A172 (cell line): ENCODE measurements at regions not wholly inside any gene's neighbourhood (a gene's known extent, or its start where the extent isn't known, plus 50 kb on each side); places are given as distances from the start of the nearest gene placed in this dataset.
"Not testable (repeated sequence)": the region's sequence is repeated elsewhere in the genome, so short reads cannot be mapped to it uniquely, and the experiment has no call there.

Experiments
- DNase-seq: peaks from one replicate; pipeline ENCODE4 v3.0.0-alpha.2; 2015; ENCODE audit warnings: low spot score

DNA sequence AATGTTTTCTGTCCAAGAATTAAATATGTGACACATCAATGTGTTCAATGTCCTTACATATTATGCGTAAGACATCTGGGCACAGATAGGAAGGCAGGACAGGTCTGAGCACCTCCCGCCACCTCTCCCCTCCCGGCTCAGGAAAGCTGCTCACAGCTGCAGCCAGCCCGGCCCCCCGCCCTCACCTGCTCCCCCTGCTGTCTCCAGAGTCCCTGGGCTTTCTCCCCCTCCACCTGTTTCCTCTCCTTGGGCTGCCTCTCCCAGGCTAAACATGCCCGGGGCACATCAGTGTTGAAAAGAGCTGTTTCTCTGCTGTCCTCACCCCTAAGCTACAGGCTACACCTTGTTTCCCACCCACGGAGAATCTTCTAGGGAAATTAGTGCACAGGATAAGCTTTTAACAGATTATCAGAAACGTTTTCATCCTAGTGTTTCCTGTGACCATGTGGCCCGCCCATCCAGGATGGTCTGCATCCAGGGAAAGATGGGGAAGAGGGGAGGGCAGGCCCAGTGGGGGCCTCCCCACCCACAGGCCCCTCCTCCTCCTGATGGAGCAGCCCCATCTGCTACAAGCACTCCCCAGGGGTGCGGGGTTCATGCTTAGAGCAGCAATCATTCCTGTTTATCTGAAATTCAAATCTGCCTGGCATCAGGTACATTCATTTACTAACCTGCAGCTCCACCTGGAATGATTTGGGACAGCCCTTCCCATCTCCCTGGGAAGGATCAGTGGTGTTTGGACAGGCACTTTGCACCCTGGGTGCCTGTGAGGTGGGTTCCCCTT is 273.8 kb upstream of the SFSWAP start:
- no peak for DNase-seq

DNA sequence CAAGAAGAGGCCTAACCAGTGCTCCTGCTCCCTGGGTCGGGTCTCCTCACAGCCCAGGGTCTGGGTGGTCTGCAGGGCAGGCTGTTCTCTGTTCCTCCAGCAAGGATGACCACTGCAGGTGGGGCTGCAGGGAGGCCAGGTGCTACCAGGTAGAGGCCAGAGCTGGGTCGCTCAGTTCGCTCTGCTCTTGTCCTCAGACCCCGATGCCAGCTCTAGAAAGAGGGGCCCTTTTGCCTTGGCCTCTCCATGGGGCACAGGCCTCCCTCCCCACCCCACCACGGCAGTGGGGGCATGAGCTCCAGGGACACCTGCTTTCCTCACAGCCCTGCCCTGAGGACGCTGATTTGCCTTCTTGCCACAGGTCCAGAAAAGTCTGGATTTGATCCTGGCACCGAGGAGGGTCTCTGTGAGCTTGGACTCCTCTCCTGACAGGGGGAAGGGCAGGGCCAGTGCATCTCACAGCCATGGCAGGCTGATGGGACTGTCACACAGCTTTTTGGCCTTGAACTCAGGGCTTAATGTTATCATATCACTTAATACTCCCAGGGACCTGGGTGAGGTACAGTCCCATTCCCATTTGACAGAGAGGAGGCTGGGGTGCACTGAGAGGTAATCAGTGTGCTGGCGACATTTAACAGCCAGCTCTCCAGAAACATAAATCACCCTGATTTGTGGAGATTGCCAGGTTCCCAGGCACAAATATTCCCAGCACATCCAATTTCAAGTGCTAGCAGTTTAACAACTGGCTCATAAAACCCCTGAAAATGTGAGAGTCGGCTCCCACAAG is 273.0 kb upstream of the SFSWAP start:
- no peak for DNase-seq

DNA sequence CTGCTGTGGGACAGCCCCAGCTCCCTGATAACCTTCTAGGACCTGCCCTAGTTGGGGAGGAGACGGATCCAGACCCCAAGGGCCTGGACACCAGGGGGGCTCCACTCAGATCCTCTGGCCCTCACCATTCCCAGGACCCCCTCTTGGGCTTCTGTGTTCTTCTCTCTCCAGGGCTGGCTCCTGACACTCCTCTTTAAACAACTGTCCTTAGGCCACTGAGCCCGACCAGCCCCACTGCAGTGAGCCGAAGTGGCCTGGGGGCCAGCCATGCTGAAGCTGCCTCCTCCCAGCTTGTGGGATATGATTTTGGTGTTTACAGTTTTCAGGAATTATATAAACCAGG is 272.4 kb upstream of the SFSWAP start:
- not testable (repeated sequence) for DNase-seq

DNA sequence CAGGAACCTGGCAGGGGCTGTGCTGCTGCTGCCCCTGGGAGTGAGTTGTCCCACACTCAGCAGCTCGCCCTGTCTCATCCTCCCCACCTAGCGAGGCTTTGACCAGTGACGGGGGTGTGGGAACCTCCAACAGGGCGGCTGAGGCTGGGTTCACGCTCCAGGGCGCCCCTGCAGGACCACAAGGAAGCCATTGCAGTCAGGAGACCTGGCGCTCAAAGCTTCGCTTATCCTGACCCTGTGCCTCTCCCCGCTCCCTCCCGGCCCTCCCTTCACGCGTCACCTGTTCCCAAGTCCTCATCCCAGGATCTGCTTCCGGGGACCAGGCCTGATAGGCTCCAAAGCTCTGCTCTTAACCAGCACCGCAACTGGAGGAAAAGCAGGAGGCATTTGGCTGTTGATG is 272.0 kb upstream of the SFSWAP start:
- no peak for DNase-seq

DNA sequence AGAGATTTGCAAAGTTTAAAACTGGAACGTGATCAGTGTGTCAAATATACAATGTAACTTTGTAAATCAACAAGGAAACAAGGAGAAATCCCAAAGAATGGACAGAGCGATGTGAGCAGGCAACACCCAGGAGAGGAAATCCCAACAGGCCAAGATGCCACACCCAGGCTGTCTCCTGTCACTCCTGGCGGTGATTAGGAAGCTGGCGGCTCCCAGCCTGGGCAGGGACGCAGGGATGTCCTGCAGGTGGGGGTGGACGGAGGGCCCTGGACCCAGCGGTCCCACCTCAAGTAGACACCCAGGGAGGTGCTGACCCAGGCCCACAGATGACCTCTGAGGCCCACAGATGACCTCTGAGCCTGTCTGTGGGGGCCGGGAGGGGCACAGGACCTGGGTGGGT is 271.1 kb upstream of the SFSWAP start:
- DNase-seq, result not testable (repeated sequence)

DNA sequence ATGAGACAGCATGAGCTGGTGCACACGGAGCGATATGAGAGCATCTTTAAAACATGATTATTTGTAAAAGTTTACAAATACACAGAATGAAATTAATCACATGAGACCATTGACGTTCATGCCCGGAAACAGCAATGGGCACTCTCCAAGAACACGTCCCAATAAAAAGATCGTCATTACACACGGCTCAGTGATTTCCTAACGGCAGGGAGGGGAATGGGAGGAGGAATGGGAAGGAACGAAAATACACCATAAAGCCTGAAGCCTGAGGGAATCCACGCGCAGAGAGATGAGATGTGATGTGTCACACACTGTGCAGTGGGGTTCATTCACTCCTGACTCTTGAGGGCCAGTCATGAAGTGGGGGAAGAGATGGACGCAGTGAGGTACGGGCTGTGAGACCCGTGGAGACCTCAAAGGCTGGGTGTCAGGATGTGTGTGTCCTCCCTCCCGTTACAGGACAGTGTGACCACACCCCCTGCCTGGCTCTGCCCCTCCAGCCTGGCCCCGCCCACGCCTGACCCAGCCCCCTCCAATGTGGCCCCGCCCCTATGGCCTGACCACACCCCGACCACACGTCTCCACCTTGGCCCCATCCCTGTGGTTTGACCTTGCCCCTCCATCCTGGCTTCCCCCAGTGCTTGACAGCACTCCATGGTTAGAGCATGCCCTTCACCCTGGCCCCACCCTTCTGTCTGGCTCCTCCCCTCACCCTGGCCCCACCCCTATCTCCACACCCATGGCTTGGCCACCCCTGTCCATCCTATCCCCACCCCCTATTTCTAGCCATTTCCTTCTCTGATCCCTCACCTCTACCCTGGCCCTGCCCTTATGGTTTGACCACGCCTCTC is 270.5 kb upstream of the SFSWAP start:
- DNase-seq, result not testable (repeated sequence)

DNA sequence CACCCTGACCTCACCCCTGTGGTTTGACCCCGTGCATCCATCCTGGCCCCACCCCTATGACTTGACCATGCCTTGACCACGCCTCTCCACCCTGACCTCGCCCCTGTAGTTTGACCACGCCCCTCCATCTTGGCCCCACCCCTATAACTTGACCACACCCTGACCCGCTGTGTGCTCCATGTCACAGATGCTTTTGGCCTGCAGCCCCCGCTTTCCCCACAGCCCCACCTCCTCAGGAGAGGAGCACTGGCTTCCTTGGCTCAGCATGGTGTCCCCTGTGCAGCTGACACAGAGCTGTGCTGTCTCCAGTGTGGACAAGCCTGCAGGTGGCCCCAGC is 269.9 kb upstream of the SFSWAP start:
- DNase-seq, result no peak

DNA sequence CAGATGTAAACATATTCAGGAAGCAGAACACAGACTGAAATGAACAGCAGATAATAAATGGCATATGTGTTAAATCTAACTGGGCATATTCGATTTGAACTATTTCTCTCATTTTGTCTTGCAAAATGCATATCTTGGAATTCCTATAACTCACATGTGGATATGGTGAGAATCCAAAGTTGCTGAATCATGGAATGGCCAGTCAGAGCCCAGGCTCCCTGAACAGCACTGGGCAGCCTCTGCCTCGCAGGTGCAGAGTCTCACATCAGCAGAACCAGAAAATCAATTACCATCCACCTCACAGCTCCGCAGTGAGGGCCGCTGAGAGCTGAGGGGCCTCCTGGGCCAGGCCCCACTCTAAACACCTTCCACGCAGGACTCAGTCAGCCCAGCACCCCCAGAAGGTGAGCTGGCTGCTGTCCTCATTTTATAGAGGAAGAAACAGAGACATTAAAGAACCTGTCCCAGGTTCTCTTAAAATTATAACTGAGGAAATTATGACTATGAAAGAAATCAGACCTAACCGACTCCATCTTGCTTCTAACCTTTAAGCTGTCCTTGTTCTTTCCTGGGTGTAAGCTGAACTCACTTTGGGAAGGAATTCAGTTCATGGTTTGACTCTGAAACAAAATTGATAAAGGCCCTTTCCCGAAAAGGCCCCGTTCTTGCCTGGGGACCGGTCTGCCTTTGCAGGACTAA is 269.1 kb upstream of the SFSWAP start:
- DNase-seq, result no peak

DNA sequence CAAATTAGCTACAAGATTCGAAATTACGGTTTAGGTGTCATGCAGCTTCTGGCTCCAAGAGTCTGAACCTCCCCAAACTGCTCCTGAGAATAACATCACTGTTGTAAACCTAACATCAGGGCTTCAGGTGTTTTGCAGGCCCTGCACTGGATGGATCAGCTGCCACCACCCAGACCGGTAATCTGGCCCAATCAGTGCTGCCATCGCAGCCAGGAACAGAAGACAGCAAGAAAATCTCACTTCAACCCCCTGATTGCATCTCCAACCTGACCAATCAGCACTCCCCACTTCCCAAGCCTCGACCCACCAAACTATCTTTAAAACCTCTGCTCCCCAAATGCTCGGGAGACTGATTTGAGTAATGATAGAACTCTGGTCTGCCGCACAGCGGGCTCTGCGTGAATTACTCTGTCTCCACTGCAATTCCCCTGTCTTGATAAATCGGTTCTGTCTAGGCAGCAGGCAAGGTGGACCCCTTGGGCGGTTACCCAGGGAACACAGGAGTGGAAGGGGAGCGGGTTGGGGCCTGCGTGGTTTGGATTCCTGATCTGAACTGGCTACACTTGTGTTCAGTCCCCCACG is 268.5 kb upstream of the SFSWAP start:
- DNase-seq, result no peak

DNA sequence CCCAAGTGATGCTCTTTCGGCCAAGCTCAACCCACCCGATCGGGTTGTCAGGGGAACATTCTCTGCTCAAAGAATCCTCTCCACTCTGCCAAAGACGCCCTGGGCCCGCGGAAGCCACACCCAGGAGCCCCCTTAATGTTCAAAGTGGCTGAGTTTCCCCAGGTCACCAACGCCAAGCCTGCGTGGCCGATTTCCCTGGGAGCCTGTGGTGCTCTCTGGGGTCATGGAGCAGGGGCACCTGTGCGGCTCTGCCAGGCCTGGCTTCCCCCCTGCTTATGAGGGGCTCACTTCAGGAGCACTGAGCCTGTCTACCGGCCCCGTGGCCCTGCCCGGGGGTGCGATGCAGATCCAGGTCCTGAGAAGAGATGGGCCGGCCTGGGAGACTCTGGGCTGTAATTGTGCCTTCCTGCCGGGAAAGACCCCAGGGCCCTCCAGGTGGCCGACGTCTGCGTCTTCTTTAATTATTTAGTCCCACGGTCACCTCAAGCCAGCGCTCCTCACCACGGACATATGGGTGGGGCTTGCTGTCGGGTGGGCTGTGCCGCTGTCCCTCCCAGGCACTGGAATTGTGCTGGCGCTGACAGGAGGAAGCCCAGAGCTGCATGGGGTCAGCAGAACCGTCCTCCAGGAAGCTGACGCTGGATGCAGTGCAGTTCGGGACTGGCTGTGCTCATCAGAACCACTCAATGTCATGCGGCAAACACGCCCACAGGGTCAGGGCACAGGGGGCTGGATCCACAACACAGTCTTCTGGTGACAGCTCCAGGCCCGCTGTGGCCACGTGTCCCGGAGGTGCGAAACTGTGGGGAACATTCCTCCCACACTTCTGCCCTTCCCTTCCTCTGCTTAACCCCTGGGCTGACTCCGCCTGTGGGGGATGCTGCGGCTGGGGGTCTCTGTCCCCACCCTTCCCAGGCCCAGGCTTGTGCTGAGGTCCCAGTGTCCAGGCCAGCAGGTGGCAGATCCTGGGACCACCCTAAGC is 267.6 kb upstream of the SFSWAP start:
- no peak for DNase-seq

DNA sequence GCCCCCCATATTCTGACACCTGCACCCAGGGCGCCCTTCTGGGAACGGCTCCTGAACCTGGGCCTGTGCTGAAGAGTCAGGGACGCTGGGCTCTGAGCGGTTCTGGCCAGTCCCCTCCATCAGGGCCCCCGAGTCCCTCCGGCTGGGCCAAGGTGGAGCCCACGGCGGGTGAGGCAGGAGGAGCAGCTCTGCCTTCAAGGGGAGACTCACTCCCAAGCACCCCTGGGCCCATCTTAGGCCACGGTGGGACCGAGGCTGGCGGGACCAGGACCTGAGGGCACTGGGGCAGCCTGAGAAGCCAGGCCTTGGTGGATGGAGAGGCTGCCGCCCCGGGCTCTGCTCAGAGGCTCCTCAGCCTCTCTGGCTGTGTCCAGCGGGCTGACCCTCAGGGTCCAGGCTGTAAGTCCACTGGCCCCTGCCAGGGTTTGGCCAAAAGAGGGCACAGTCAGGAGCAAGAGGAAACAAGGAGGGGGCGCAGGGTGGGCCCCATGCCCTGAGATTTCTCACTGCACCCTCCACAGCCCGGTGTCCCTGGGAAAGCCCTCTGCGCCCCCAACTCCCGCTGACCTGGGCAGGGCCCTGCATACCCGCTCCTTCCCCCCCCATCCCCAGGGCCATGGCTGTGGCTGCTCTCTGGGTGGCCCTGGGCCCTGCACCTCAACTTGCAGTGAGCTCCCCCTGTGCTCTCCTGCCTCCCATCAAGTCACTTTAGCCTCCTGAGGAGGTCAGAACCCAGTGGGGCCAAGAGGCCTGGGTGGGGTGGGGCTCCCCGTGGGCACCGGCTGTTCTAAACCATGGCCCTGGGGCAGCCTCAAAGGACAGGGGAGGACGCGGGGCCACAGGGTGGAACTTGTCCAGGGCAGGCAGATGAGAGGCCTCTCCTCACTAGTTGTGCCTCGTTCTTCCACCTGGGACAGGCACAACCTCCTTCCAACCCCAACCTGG is 266.4 kb upstream of the SFSWAP start:
- no peak for DNase-seq

DNA sequence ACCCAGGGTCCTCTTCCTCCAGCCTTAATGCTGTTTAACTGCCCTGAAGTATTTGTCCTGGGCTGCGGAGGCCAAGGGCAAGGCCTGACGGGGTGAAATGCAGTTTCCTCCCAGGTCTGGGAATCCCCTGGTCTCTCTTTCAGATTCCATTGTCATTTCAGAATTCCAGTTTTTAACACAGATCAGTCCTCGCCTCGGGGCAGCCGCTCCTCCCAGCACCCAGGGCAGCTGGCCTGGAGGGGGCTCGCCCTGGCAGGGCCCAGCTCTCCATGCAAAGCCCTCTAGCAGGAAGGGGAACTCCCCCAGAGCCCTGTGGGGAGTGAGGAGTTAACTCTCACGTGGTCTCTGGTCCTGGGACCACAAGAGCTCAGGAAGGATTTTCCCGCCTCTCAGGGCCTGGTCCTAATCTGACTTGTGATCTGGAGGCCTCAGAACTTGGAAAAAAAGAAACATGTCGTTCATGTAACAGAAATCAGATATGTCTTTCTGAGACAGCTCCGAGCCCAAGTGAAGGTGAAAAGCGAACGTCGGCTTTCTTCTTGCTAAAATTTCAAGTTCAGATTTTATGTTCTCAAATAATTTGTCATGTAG is 265.6 kb upstream of the SFSWAP start:
- no peak for DNase-seq

DNA sequence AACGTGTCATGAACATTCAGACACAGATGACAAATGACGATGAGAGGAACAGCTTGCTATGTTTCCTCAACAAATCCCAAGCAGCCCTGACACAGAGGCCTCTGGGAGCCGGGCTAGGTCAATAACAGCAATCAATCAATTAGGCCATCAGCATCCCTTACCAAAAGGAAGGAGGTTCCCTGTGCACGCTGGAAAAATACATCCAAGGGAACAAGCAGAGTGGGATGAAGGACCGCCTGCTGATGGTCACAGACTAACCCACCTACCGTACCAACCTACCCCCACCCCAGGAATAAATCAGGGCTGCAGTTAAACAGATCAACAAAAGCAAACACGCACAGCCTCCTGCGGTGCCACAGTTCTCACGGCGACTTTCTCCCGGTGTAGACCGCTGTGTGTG is 265.1 kb upstream of the SFSWAP start:
- no peak for DNase-seq

DNA sequence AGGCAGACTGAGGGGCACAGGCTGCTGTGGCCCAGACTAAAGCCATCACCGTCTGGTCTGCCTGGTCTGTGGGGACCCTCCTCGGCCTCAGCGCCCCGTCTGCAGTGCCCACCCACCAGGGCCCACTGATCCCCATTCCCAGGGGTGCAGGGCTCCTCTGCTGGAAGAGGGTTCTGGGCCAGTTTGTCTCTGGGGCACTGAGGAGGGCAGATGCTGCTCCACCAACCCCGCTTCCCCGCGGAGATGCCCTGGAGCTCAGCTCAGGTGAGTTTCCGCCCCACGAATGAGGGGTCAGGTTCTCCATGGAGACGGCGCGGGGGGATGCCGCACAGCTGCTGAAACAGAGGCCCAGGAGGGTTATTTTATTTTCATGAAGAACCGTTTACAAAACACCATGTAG is 263.3 kb upstream of the SFSWAP start:
- DNase-seq, result not testable (repeated sequence)

DNA sequence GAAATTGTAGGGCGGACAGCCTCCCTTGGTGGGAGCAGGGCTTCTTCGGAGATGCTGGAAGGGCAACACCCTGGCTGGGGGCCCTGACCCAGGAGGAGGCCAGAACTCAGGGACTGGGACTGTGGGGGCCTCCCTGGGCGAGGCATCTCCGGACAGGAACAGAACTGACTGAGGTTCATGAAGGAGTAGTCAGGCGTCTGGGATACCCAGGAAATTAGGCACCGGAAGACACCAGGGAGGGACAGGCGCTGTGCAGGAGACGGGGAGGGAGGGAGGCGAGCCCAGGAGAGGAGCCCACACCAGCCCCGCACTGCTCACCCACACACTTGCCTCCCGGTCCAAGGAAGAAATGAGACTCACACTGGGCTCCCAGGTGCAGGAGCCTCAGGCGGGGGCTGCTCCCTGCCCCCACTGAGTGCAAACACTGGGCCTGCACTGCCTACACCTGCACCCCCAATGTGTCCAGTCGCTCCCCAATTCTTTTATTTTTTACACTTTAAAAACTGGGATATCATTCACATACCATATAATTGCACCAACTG is 262.6 kb upstream of the SFSWAP start:
- DNase-seq, result no peak

DNA sequence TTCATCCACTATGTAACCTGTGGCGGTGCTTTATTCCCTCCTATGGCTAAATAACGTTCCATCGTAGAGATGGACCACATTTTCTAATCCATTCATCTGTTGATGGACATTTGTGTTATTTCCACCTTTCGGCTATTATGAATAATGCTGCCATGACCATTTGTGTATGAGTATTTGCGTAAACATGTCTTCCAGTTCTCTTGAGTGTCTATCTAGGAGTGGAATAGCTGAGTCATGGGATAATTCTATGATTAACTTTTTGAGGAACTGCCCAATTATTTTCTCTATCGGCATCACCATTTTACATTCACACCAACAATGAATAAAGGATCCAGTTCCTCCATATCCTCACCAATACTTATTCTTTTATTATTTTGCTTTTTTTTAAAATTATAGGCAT is 261.9 kb upstream of the SFSWAP start:
- DNase-seq, result no peak

DNA sequence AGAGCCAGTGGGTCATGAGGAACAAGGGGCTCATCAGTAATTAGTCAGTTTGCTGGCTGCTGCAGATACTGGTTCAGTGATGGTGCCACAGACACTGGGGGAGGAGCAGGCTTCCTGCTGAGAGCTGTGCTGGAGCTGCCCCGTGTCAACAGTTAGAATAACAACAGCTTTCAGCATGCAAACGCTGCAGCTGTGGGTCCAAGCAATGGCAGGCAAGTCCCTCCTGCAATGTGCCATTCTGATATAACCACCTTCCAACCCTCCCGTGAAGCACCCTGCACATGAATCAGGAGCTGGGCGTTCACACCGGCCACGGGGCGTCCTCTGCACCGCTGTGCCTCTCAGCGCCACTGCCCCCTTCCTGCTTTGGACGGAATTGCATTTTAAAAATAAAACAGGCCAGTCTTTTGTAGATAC is 258.4 kb upstream of the SFSWAP start:
- no peak for DNase-seq

DNA sequence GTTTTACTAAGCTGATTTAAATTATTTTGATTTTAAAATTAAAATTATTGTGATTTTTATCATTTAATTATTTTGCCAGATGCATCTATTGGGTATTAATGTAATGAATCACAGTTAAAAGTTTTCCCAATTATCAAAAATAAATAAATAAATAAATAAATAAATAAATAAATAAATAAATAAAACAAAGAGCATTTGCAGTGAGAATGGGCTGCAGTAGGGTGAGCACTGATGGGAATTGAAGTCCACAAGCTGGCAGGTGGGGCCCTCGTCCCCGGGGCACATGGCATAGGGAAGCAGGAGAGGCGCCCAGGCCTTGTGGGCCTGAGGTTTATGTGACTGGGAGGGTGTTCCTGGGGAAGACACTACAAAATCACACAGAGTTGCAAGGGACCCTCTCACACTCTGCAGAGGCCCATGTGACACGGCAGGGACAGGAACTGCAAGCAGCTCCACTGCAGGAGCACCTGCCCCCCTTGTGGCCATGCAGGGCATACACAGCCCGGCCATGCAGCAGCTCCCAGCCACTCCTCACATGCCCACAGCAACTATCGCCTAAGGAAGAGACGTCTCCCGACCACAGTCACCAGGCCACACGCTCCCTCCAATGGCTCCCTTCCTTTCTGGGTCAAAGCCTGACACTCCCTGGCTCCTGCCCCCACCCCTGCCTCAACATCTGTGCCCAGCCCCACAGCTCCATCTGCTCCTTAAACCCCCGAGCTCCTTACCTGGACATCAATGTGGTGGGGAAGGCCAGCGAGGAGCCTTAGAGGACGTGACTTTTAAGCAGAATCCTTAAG is 256.3 kb upstream of the SFSWAP start:
- no peak for DNase-seq
